K562 (cell line): ENCODE measurements at regions not wholly inside any gene's neighbourhood (a gene's known extent, or its start where the extent isn't known, plus 50 kb on each side); places are given as distances from the start of the nearest gene placed in this dataset.

Experiments used
- ATAC-seq: fragments of 200-7000 bp; cut with Tn5 transposase; 3 replicates; pipeline ENCODE4 v1.9.1; 2020; ENCODE audit warnings: moderate library complexity
- BruUV-seq: library from RNA; stranded (reverse); fragments of 400-500 nt; replicated peaks from 2 replicates; lab custom pipeline; 2021; lab: Mats Ljungman, UMichigan
- CTCF ChIA-PET: fragments of 300-600 bp; formaldehyde crosslinking; extraction: SDS; loops from one replicate; lab custom pipeline; 2021; ENCODE audit warnings: low intra/inter-chr PET ratio; lab: Yijun Ruan, JAX
- POLR2A ChIA-PET: fragments of 300-600, 350-650 bp; sonication (Branson Sonifier 250); formaldehyde crosslinking; extraction: SDS; loops from one replicate; lab custom pipeline; 2021; ENCODE audit warnings: antibody characterized with exemption, inconsistent platforms; lab: Yijun Ruan, JAX
- DNase-seq, 4 experiments: peaks; one replicate each; pipeline versions ENCODE4 v3.0.0 to v3.0.0-alpha.2; 2011 to 2018; ENCODE audit warnings: low spot score in 3 of 4, mixed read lengths in 3 of 4; ENCODE audit errors: extremely low read depth in 1 of 4
- FAIRE-seq: peaks from 2 replicates; lab custom pipeline; 2011; peaks lifted over from hg19 to GRCh38; lab: Jason Lieb, UNC
- H2AFZ ChIP-seq: 2 replicates; pipeline ENCODE4 v1.6.0; 2011; ENCODE audit warnings: low read depth, low read length, control low read depth, inconsistent platforms
- H3K27ac ChIP-seq: fragments of 200-600 bp; 3 replicates; pipeline ENCODE4 v1.8.0; 2011; ENCODE audit warnings: low read depth, mild to moderate bottlenecking, control low read depth, inconsistent platforms, low read length, moderate library complexity, mixed read lengths; ENCODE audit errors: extremely low read depth
- H3K27me3 ChIP-seq, 2 experiments: fragments of 300-600 bp in 1 of 2; 2 replicates in 1 of 2; 3 replicates in 1 of 2; pipeline versions ENCODE4 v1.6.0 to v1.8.0; 2011; ENCODE audit warnings: inconsistent platforms in 2 of 2, low read length in 2 of 2, mild to moderate bottlenecking in 1 of 2, mixed read lengths in 1 of 2, moderate library complexity in 1 of 2; ENCODE audit not compliant: control insufficient read depth in 2 of 2, insufficient read depth in 2 of 2
- H3K36me3 ChIP-seq: fragments of 300-600 bp; 3 replicates; pipeline ENCODE4 v1.8.0; 2011; ENCODE audit warnings: mild to moderate bottlenecking, low read length, inconsistent platforms; ENCODE audit not compliant: control insufficient read depth, insufficient read depth
- H3K4me1 ChIP-seq, 2 experiments: fragments of 200-600 bp in 1 of 2; replicated peaks in 1 of 2; 2 replicates in 1 of 2; 3 replicates in 1 of 2; pipeline versions ENCODE4 v1.5.1 to v1.8.0; 2011; ENCODE audit warnings: inconsistent platforms in 2 of 2, low read length in 2 of 2, mild to moderate bottlenecking in 1 of 2, mixed read lengths in 1 of 2, moderate library complexity in 1 of 2; ENCODE audit not compliant: control insufficient read depth in 2 of 2, insufficient read depth in 2 of 2
- H3K4me2 ChIP-seq: 2 replicates; pipeline ENCODE4 v1.6.1; 2011; ENCODE audit warnings: low read length, control low read depth, inconsistent platforms, mixed read lengths; ENCODE audit not compliant: insufficient read depth
- H3K4me3 ChIP-seq: fragments of 200-600 bp; sonication (generic), shearing (Covaris generic); 2 replicates; pipeline ENCODE4 v1.5.1; 2016; ENCODE audit warnings: control low read depth, inconsistent platforms
- H3K79me2 ChIP-seq: fragments of 200-600 bp; 3 replicates; pipeline ENCODE4 v1.8.0; 2011; ENCODE audit warnings: low read length, inconsistent platforms; ENCODE audit not compliant: control insufficient read depth, insufficient read depth
- H3K9ac ChIP-seq, 2 experiments: 2 replicates each; pipeline versions ENCODE4 v1.6.0 to v1.6.1; 2011; ENCODE audit warnings: low read depth in 2 of 2, low read length in 2 of 2, control low read depth in 1 of 2, inconsistent platforms in 1 of 2, mild to moderate bottlenecking in 1 of 2, mixed read lengths in 1 of 2; ENCODE audit not compliant: insufficient read depth in 1 of 2
- H3K9me1 ChIP-seq: one replicate; pipeline ENCODE4 v1.6.0; 2011; ENCODE audit warnings: inconsistent platforms, mild to moderate bottlenecking, low read length, moderate library complexity; ENCODE audit not compliant: control insufficient read depth, insufficient read depth
- H3K9me3 ChIP-seq: replicated peaks from 2 replicates; pipeline ENCODE4 v1.5.1; 2011; ENCODE audit warnings: low read depth, low read length, inconsistent platforms; ENCODE audit not compliant: control insufficient read depth, insufficient read depth
- H4K20me1 ChIP-seq: replicated peaks from 2 replicates; pipeline ENCODE4 v1.6.1; 2011; ENCODE audit warnings: low read length, inconsistent platforms, mixed read lengths; ENCODE audit not compliant: control insufficient read depth, insufficient read depth
- GTF2E2 ChIP-seq: fragments of 200-800 bp; sonication (Bioruptor generic); IDR thresholded peaks from 2 replicates; pipeline ENCODE4 v1.6.1; 2016; ENCODE audit warnings: missing genetic modification characterization, missing compliant biosample characterization
- NCOA2 ChIP-seq, 2 experiments: fragments of 450-650 bp; IDR thresholded peaks; 2 replicates each; pipeline ENCODE4 v1.6.1; 2018; ENCODE audit warnings: mild to moderate bottlenecking in 2 of 2, moderate library complexity in 1 of 2; ENCODE audit not compliant: partially characterized antibody in 2 of 2
- NFYB ChIP-seq: IDR thresholded peaks from 2 replicates; pipeline ENCODE4 v1.6.1; 2011; ENCODE audit warnings: mild to moderate bottlenecking, moderate library complexity; ENCODE audit not compliant: insufficient read length; ENCODE audit errors: extremely low read depth
- PCBP1 ChIP-seq: fragments of 200-400 bp; formaldehyde crosslinking; IDR thresholded peaks from 2 replicates; pipeline ENCODE4 v1.6.1; 2018; ENCODE audit warnings: mild to moderate bottlenecking, low read depth, low read length; ENCODE audit not compliant: poor library complexity, severe bottlenecking
- RNF2 ChIP-seq: sonication (generic); IDR thresholded peaks from 2 replicates; pipeline ENCODE4 v1.6.1; 2016
- SOX6 ChIP-seq: fragments of 450-650 bp; IDR thresholded peaks from 2 replicates; pipeline ENCODE4 v1.6.1; 2014; ENCODE audit warnings: mild to moderate bottlenecking
- SP1 ChIP-seq: sonication (generic); formaldehyde crosslinking; IDR thresholded peaks from 2 replicates; pipeline ENCODE4 v1.8.1; 2022; ENCODE audit warnings: mild to moderate bottlenecking, missing genetic modification reagents
- SUPT5H ChIP-seq: fragments of 450-650 bp; IDR thresholded peaks from 2 replicates; pipeline ENCODE4 v1.6.1; 2016
- TRIM24 ChIP-seq, 2 experiments: fragments of 450-650 bp; IDR thresholded peaks; 2 replicates each; pipeline ENCODE4 v1.6.1; 2016
- XRCC5 ChIP-seq: fragments of 200-400 bp; formaldehyde crosslinking; IDR thresholded peaks from 2 replicates; pipeline ENCODE4 v1.6.1; 2017; ENCODE audit warnings: low read depth, mild to moderate bottlenecking, low read length
- ZNF699 ChIP-seq: fragments of 250-450 bp; sonication (Bioruptor Pico); IDR thresholded peaks from 2 replicates; pipeline ENCODE4 v1.8.0; 2021; ENCODE audit warnings: mild to moderate bottlenecking, moderate library complexity; ENCODE audit not compliant: insufficient replicate concordance
- WGBS: fragments of 100-300 bp; shearing (Covaris generic); methylation state at CpG from one replicate; pipeline ENCODE4 v1.1.6; 2016; ENCODE audit warnings: low coverage, mixed read lengths; ENCODE audit not compliant: insufficient coverage; ENCODE audit errors: missing lambda C conversion rate; 5-methylcytosine and 5-hydroxymethylcytosine counted together
- in situ Hi-C: fragments of 300-500 bp; cut with MboI; formaldehyde crosslinking; loops from 4 replicates; pipeline ENCODE4 v1.15.0; 2018; ENCODE audit warnings: inconsistent platforms, mixed read lengths
- intact Hi-C: fragments of 100-400 bp; cut with micrococcal nuclease; formaldehyde crosslinking; loops from 2 replicates; pipeline ENCODE4 v1.14.2; 2022
- TF ChIP-seq, protein P1 (sequence below), 2 experiments: fragments of 450-650 bp; conservative IDR thresholded peaks; 2 replicates each; pipeline ENCODE4 v1.6.1; 2017; ENCODE audit warnings: mild to moderate bottlenecking in 2 of 2, moderate library complexity in 2 of 2

GRCh38 chr18:45236676-45237075, 378.6 kb upstream of the SLC14A2 start (continued):
- TF ChIP-seq NCOA2 (IDR thresholded peaks at IDR 0.05; ENCODE audit: partially characterized antibody in 2 of 2) (no peak), SP1 (no peak), SOX6 (no peak)
- TF ChIP-seq, protein P1, sequence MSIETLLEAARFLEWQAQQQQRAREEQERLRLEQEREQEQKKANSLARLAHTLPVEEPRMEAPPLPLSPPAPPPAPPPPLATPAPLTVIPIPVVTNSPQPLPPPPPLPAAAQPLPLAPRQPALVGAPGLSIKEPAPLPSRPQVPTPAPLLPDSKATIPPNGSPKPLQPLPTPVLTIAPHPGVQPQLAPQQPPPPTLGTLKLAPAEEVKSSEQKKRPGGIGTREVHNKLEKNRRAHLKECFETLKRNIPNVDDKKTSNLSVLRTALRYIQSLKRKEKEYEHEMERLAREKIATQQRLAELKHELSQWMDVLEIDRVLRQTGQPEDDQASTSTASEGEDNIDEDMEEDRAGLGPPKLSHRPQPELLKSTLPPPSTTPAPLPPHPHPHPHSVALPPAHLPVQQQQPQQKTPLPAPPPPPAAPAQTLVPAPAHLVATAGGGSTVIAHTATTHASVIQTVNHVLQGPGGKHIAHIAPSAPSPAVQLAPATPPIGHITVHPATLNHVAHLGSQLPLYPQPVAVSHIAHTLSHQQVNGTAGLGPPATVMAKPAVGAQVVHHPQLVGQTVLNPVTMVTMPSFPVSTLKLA (conservative IDR thresholded peaks at IDR 0.05): no peak

- in situ Hi-C loops: no loop called here
- intact Hi-C loops: no loop called here
- H3K79me2 ChIP-seq: no peaks in the 10 kb centered on the region
- H3K36me3 ChIP-seq: no peaks in the 10 kb centered on the region
- H3K27ac ChIP-seq: no peak overlapping the region
- no peak overlapping the region for H2AFZ ChIP-seq
- TF ChIP-seq ZNF699 (CRISPR knock-in tag) (no peak), RNF2 (no peak), PCBP1 (no peak), TRIM24 (IDR thresholded peaks at IDR 0.05) (no peak), XRCC5 (no peak), NFYB (no peak), GTF2E2 (tag) (no peak), SUPT5H (no peak)
- ChIA-PET POLR2A (no interaction called here), CTCF (no interaction called here)
- H4K20me1 ChIP-seq: no peaks in the 10 kb centered on the region
- DNase-seq: no peak
- FAIRE-seq: no peak
- H3K4me2 ChIP-seq: no peak overlapping the region
- no peaks in the 10 kb centered on the region for H3K9me3 ChIP-seq
- 0% methylated on average over 7 of the region's 7 CpGs for WGBS
- no peaks in the 10 kb centered on the region for H3K27me3 ChIP-seq
- H3K9ac ChIP-seq: no peak overlapping the region
- no peaks in the 10 kb centered on the region for H3K4me1 ChIP-seq
- H3K9me1 ChIP-seq: no peaks in the 10 kb centered on the region
- H3K4me3 ChIP-seq: no peak overlapping the region
- ATAC-seq: no peak
- BruUV-seq: no TSS peak
Observed at GRCh38 chr18:45237343-45238098, 377.8 kb upstream of the SLC14A2 start.
